Central memory CD8-positive, alpha-beta T cell (primary cell): ENCODE measurements at regions not wholly inside any gene's neighbourhood (a gene's known extent, or its start where the extent isn't known, plus 50 kb on each side); places are given as distances from the start of the nearest gene placed in this dataset.

Experiments
- ATAC-seq: fragments of 150-1000 bp; cut with Tn5 transposase; replicated peaks from 2 replicates; pipeline ENCODE4 v1.10.0; 2022; ENCODE audit warnings: mild to moderate bottlenecking, moderate FRiP score, moderate number of reproducible peaks; ENCODE audit not compliant: poor library complexity, severe bottlenecking; ENCODE audit errors: extremely low read depth
- DNase-seq, 2 donors: peaks; one replicate each; pipeline ENCODE4 v3.0.0; 2021; ENCODE audit warnings: low spot score in 2 of 2
- H3K27ac Mint-ChIP-seq: one replicate; pipeline ENCODE4 v1.8.0; 2022; ENCODE audit warnings: low read depth, mild to moderate bottlenecking, moderate library complexity, mixed read lengths
- H3K27me3 Mint-ChIP-seq: one replicate; pipeline ENCODE4 v1.8.0; 2022; ENCODE audit warnings: mixed read lengths
- H3K36me3 Mint-ChIP-seq: one replicate; pipeline ENCODE4 v1.8.0; 2022; ENCODE audit warnings: mild to moderate bottlenecking, moderate library complexity, mixed read lengths; ENCODE audit not compliant: insufficient read depth
- H3K4me1 Mint-ChIP-seq: one replicate; pipeline ENCODE4 v1.8.0; 2022; ENCODE audit warnings: mixed read lengths
- H3K4me3 Mint-ChIP-seq: one replicate; pipeline ENCODE4 v1.8.0; 2022; ENCODE audit warnings: mild to moderate bottlenecking, moderate library complexity, mixed read lengths
- H3K9me3 Mint-ChIP-seq: one replicate; pipeline ENCODE4 v1.8.0; 2022; ENCODE audit warnings: mixed read lengths

- DNase-seq (no peak), ATAC-seq (no peak)
- Mint-ChIP-seq H3K27ac (no peak overlapping the region), H3K27me3 (peaks cover 18% of the 10 kb centered on the region), H3K36me3 (no peaks in the 10 kb centered on the region), H3K4me3 (no peak overlapping the region), H3K4me1 (no peaks in the 10 kb centered on the region), H3K9me3 (no peaks in the 10 kb centered on the region)
Measured at GRCh38 chr7:106177300-106177690, 65.2 kb upstream of the SYPL1 start.

DNA sequence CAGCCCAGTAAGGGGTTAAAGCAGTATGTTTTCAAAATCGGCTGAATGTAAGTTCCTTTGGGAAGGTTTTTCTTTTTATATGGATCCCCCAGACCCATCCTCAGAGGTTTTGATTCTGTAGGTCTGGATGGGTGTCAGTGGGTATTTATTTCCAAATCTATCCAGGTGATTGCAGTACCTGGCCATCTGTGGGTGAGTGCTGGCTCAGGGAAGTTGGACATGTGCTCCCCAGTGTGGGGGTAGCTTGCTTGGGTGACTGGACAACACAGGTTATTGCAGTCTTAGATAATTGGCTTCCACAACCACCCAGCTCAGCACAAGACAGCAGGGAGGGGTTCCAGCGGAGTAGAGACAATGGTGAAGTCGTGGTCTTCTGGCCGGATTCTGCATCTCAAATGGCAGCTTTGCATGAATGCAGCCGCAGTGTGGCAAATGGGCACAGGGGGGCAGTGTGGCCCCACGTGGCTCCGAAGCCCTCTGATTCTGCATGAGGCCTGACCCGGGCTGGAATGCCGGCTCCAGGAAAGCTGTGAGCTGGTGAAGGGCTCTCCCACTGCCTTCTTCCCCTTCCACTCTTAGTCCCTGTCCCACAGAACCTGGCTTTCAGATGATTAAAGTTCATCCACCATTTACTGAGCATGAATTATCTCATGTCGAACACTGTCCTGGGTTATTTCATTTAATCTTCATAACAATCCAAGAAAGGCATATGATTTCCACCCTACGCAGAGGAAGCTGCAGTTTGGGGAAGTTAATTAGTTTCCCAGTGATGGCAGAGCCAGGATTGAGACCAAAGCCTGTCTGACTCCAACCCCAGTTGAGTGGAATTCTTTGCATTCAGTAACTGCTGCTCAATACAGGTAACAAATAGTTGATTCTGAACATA is 64.5 kb upstream of the SYPL1 start:
- H3K4me3 Mint-ChIP-seq, result no peak overlapping the region
- H3K27me3 Mint-ChIP-seq, result peaks cover 18% of the 10 kb centered on the region
- DNase-seq (peak; percentile 50 to 60), ATAC-seq (peak; percentile 52)
- H3K27ac Mint-ChIP-seq, result no peak overlapping the region
- H3K9me3 Mint-ChIP-seq, result no peaks in the 10 kb centered on the region
- H3K4me1 Mint-ChIP-seq, result no peaks in the 10 kb centered on the region
- no peaks in the 10 kb centered on the region for H3K36me3 Mint-ChIP-seq

GRCh38 chr7:106175507-106175906 is 63.4 kb upstream of the SYPL1 start:
- Mint-ChIP-seq H3K36me3 (peaks cover 2% of the 10 kb centered on the region), H3K9me3 (no peaks in the 10 kb centered on the region), H3K4me1 (no peaks in the 10 kb centered on the region), H3K4me3 (no peak overlapping the region), H3K27me3 (peaks cover 18% of the 10 kb centered on the region), H3K27ac (no peak overlapping the region)
- no peak for DNase-seq
- no peak for ATAC-seq

GRCh38 chr7:106170651-106171050 is 58.5 kb upstream of the SYPL1 start:
- H3K36me3 Mint-ChIP-seq, result peaks cover 2% of the 10 kb centered on the region
- H3K4me1 Mint-ChIP-seq, result no peaks in the 10 kb centered on the region
- no peak for DNase-seq
- no peaks in the 10 kb centered on the region for H3K9me3 Mint-ChIP-seq
- peaks cover 10% of the 10 kb centered on the region for H3K27me3 Mint-ChIP-seq
- no peak overlapping the region for H3K4me3 Mint-ChIP-seq
- H3K27ac Mint-ChIP-seq, result no peak overlapping the region
- ATAC-seq, result no peak

- Mint-ChIP-seq H3K36me3 (peaks cover 2% of the 10 kb centered on the region), H3K4me1 (no peaks in the 10 kb centered on the region), H3K27ac (no peak overlapping the region), H3K4me3 (no peak overlapping the region), H3K9me3 (no peaks in the 10 kb centered on the region), H3K27me3 (peaks cover 10% of the 10 kb centered on the region)
- DNase-seq (no peak), ATAC-seq (no peak)
Measured at GRCh38 chr7:106169821-106170610, 57.9 kb upstream of the SYPL1 start.

DNA sequence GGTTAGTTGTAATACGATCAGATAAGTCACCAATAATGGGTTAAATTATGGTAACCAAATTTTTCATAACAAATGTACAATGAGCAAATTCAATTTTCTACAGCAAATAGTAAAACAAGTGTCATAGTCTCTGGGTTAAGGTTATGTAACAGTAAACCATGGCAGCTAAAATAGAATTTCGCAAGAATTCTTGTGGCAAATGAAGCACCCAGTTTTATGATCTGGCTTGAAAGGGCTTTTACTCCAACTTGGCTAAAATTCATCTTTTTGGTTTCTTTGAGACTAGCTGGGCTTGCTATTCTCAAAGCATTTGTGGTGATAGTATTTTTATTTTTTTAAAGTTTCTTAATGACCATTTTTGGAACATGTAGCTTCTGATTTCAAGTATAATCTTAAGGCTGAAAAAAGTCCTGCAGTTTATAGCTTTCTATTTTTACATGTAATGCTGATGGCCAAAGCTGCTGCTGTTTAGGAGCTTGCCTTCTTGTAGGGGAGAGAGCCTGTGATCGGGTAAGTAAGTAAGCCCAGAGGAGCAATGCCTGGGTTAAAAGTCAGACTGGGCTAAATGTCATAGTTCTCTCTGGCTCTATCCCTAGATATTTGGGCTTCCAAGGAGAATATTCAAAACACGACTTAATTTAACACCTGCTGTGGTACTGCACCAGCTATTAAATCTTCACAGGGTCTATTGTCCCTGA is 55.5 kb upstream of the SYPL1 start:
- no peak overlapping the region for H3K27ac Mint-ChIP-seq
- peaks cover 2% of the 10 kb centered on the region for H3K36me3 Mint-ChIP-seq
- ATAC-seq (no peak), DNase-seq (no peak)
- H3K4me3 Mint-ChIP-seq, result no peak overlapping the region
- no peaks in the 10 kb centered on the region for H3K9me3 Mint-ChIP-seq
- H3K27me3 Mint-ChIP-seq, result no peaks in the 10 kb centered on the region
- H3K4me1 Mint-ChIP-seq, result no peaks in the 10 kb centered on the region

DNA sequence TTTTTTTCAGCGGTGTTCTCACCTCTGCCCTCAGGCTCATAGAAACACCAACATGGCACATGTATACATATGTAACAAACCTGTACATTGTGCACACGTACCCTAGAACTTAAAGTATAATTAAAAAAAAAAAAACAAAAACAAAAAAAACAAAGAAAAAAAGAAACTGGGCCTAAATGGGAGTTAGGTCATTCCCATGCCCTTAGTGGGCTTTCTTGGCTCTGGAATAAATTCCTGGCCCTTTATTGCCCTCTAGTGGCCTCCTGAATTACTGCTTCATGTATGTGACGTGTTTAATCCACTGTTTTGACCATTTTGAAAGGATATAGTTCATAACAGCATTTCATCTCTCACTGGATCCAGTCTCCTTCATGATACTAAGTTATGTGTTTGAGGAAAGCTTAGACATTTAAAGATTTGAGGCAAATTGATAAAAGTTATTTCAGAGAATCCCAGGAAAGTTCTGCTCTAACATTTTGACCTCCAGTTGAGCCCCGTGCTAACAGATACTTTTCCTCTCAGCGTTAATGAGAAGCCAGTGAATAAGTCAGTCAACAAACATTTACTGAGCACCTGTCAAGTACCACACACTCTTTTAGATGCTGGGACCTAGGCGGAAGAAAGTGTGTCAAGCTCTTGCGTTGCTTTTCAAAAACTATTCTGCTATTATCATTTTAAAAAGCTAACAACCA is 54.7 kb upstream of the SYPL1 start:
- ATAC-seq, result no peak
- H3K27ac Mint-ChIP-seq, result no peak overlapping the region

GRCh38 chr7:106165337-106165736 is 53.2 kb upstream of the SYPL1 start:
- H3K9me3 Mint-ChIP-seq, result no peaks in the 10 kb centered on the region
- ATAC-seq, result no peak
- no peaks in the 10 kb centered on the region for H3K36me3 Mint-ChIP-seq

More for the DNA sequence above, 54.7 kb upstream of the SYPL1 start:
- no peak for DNase-seq
- Mint-ChIP-seq H3K4me1 (no peaks in the 10 kb centered on the region), H3K9me3 (no peaks in the 10 kb centered on the region), H3K36me3 (peaks cover 2% of the 10 kb centered on the region), H3K4me3 (no peak overlapping the region), H3K27me3 (peaks cover under 1% of the 10 kb centered on the region)

DNA sequence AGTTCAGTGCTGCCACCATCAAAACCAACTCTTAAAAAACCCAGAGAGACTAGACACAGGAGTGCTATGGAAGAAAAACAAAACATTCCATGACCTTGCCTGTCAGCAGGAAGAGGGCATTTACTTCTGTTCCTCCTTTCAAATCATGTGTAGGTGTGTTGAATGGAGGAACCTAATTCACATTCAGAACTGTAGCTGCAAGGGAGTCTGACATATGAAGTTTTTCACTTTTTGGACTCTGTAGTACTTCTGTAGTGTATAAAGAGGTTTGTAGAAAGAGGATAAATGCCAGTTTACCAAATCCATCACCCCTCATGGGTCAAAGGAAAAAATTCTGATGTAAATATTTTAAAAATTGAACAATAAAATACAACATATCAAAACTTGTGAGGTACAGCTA is 51.1 kb upstream of the SYPL1 start:
- Mint-ChIP-seq H3K9me3 (no peaks in the 10 kb centered on the region), H3K27me3 (peaks cover 35% of the 10 kb centered on the region), H3K27ac (no peak overlapping the region), H3K4me1 (no peaks in the 10 kb centered on the region), H3K36me3 (no peaks in the 10 kb centered on the region), H3K4me3 (no peak overlapping the region)
- ATAC-seq (no peak), DNase-seq (no peak)

More at GRCh38 chr7:106165337-106165736, 53.2 kb upstream of the SYPL1 start:
- Mint-ChIP-seq H3K27me3 (peaks cover 15% of the 10 kb centered on the region), H3K4me3 (no peak overlapping the region), H3K4me1 (no peaks in the 10 kb centered on the region), H3K27ac (no peak overlapping the region)
- DNase-seq, result no peak
